Stomach (tissue), 4 donors: ENCODE measurements at regions not wholly inside any gene's neighbourhood (a gene's known extent, or its start where the extent isn't known, plus 50 kb on each side); places are given as distances from the start of the nearest gene placed in this dataset.

ENCODE experiments used
- CTCF ChIP-seq, 7 experiments: fragments of 450-650 bp in 4 of 7; fragments of 200-600 bp in 3 of 7; sonication (generic) in 3 of 7; IDR thresholded peaks; one replicate each; pipeline ENCODE4 v1.5.1; 2016 to 2019; ENCODE audit warnings: antibody characterized with exemption in 7 of 7, control low read depth in 2 of 7, mild to moderate bottlenecking in 1 of 7
- EP300 ChIP-seq: sonication (generic); formaldehyde crosslinking; IDR thresholded peaks from one replicate; pipeline ENCODE4 v1.6.1; 2017; ENCODE audit warnings: antibody characterized with exemption
- POLR2A ChIP-seq, 4 donors: fragments of 450-650 bp; IDR thresholded peaks; one replicate each; pipeline ENCODE4 v1.6.1; 2016; ENCODE audit warnings: antibody characterized with exemption in 4 of 4, control low read depth in 2 of 4, mild to moderate bottlenecking in 1 of 4, moderate library complexity in 1 of 4
- POLR2AphosphoS5 ChIP-seq, 3 donors: sonication (generic); formaldehyde crosslinking; IDR thresholded peaks; one replicate each; pipeline ENCODE4 v1.6.1; 2016; ENCODE audit warnings: antibody characterized with exemption in 3 of 3

GRCh38 chr10:133033742-133034048 is 54.0 kb upstream of the ADGRA1 start:
- TF ChIP-seq CTCF (IDR thresholded peaks at IDR 0.05), result no peak
- no peak for TF ChIP-seq POLR2AphosphoS5 (IDR thresholded peaks at IDR 0.05)
- TF ChIP-seq EP300, result no peak
- no peak for TF ChIP-seq POLR2A (IDR thresholded peaks at IDR 0.05)
